Mesenchymal stem cell (in vitro differentiated cells and primary cell): ENCODE measurements at regions not wholly inside any gene's neighbourhood (a gene's known extent, or its start where the extent isn't known, plus 50 kb on each side); places are given as distances from the start of the nearest gene placed in this dataset.

Experiments
- DNase-seq: peaks from one replicate; pipeline ENCODE4 v3.0.0-alpha.2; 2013
- H2AFZ ChIP-seq: one replicate; pipeline ENCODE4 v1.6.1; 2013; ENCODE audit warnings: low read depth, mild to moderate bottlenecking, control low read depth, inconsistent platforms, low read length, moderate library complexity
- H2AK5ac ChIP-seq: 2 replicates; pipeline ENCODE4 v1.6.1; 2013; ENCODE audit warnings: low read length, moderate library complexity, mild to moderate bottlenecking, inconsistent platforms; ENCODE audit not compliant: severe bottlenecking
- H2BK120ac ChIP-seq: one replicate; pipeline ENCODE4 v1.6.1; 2013; ENCODE audit warnings: low read depth, mild to moderate bottlenecking, inconsistent platforms, low read length, moderate library complexity
- H2BK12ac ChIP-seq, 2 experiments: one replicate each; pipeline ENCODE4 v1.6.1; 2013; ENCODE audit warnings: inconsistent platforms in 2 of 2, low read length in 2 of 2, mild to moderate bottlenecking in 2 of 2, moderate library complexity in 2 of 2, control low read depth in 1 of 2
- H2BK15ac ChIP-seq: one replicate; pipeline ENCODE4 v1.6.1; 2013; ENCODE audit warnings: mild to moderate bottlenecking, low read depth, inconsistent platforms; ENCODE audit not compliant: poor library complexity, severe bottlenecking
- H2BK5ac ChIP-seq: 2 replicates; pipeline ENCODE4 v1.6.1; 2013; ENCODE audit warnings: low read depth, mild to moderate bottlenecking, low read length, control low read depth, inconsistent platforms; ENCODE audit not compliant: poor library complexity, severe bottlenecking
- H3K14ac ChIP-seq, 2 experiments: one replicate each; pipeline ENCODE4 v1.6.1; 2013; ENCODE audit warnings: inconsistent platforms in 2 of 2, low read length in 2 of 2, control low read depth in 1 of 2, mild to moderate bottlenecking in 1 of 2, moderate library complexity in 1 of 2
- H3K18ac ChIP-seq, 2 experiments: one replicate each; pipeline ENCODE4 v1.6.1; 2013; ENCODE audit warnings: inconsistent platforms in 2 of 2, low read length in 2 of 2, control low read depth in 1 of 2, low read depth in 1 of 2, mild to moderate bottlenecking in 1 of 2
- H3K23ac ChIP-seq, 2 experiments: one replicate each; pipeline ENCODE4 v1.6.1; 2013; ENCODE audit warnings: inconsistent platforms in 2 of 2, low read length in 2 of 2, mild to moderate bottlenecking in 2 of 2, moderate library complexity in 2 of 2, control low read depth in 1 of 2
- H3K27ac ChIP-seq: 2 replicates; pipeline ENCODE4 v1.5.1; 2013; ENCODE audit warnings: mild to moderate bottlenecking, moderate library complexity, low read length, control low read depth, inconsistent platforms; ENCODE audit not compliant: poor library complexity, severe bottlenecking
- H3K27me3 ChIP-seq, 2 experiments: 2 replicates each; pipeline versions ENCODE4 v1.6.1 to v1.7.0; 2013; ENCODE audit warnings: low read length in 2 of 2, mild to moderate bottlenecking in 2 of 2, moderate library complexity in 2 of 2, control low read depth in 1 of 2, inconsistent platforms in 1 of 2; ENCODE audit not compliant: control insufficient read depth in 1 of 2, insufficient read depth in 1 of 2
- H3K36me3 ChIP-seq, 2 experiments: 2 replicates each; pipeline versions ENCODE4 v1.6.1 to v1.7.0; 2013; ENCODE audit warnings: low read length in 2 of 2, control low read depth in 1 of 2, inconsistent platforms in 1 of 2, low read depth in 1 of 2, mild to moderate bottlenecking in 1 of 2; ENCODE audit not compliant: insufficient read depth in 2 of 2, control insufficient read depth in 1 of 2
- H3K4ac ChIP-seq, 2 experiments: one replicate each; pipeline ENCODE4 v1.6.1; 2013; ENCODE audit warnings: inconsistent platforms in 2 of 2, low read length in 2 of 2, mild to moderate bottlenecking in 2 of 2, moderate library complexity in 2 of 2, control low read depth in 1 of 2, low read depth in 1 of 2
- H3K4me1 ChIP-seq: 2 replicates; pipeline ENCODE4 v1.6.1; 2013; ENCODE audit warnings: low read depth, low read length, control low read depth; ENCODE audit not compliant: control insufficient read depth, insufficient read depth
- H3K4me2 ChIP-seq: 2 replicates; pipeline ENCODE4 v1.6.1; 2013; ENCODE audit warnings: low read length, mild to moderate bottlenecking, inconsistent platforms; ENCODE audit not compliant: poor library complexity, severe bottlenecking
- H3K4me3 ChIP-seq, 2 experiments: 2 replicates each; pipeline versions ENCODE4 v1.5.1 to v1.7.0; 2013; ENCODE audit warnings: low read length in 2 of 2, mild to moderate bottlenecking in 2 of 2, control low read depth in 1 of 2, low read depth in 1 of 2; ENCODE audit not compliant: insufficient read depth in 1 of 2
- H3K79me1 ChIP-seq: replicated peaks from 2 replicates; pipeline ENCODE4 v1.6.1; 2013; ENCODE audit warnings: mild to moderate bottlenecking, control low read depth, low read length, inconsistent platforms; ENCODE audit not compliant: poor library complexity, severe bottlenecking
- H3K9ac ChIP-seq: 2 replicates; pipeline ENCODE4 v1.7.0; 2013; ENCODE audit warnings: mild to moderate bottlenecking, low read length, moderate library complexity
- H3K9me3 ChIP-seq: 2 replicates; pipeline ENCODE4 v1.7.0; 2013; ENCODE audit warnings: mild to moderate bottlenecking, low read length; ENCODE audit not compliant: control insufficient read depth
- H4K8ac ChIP-seq: one replicate; pipeline ENCODE4 v1.6.1; 2013; ENCODE audit warnings: inconsistent platforms, mild to moderate bottlenecking, low read length, moderate library complexity
- H4K91ac ChIP-seq: one replicate; pipeline ENCODE4 v1.6.1; 2013; ENCODE audit warnings: mild to moderate bottlenecking, low read length, inconsistent platforms
- WGBS: methylation state at CpG from one replicate; pipeline ENCODE4 v1.1.7; 2013; ENCODE audit warnings: mixed read lengths; 5-methylcytosine and 5-hydroxymethylcytosine counted together

DNA sequence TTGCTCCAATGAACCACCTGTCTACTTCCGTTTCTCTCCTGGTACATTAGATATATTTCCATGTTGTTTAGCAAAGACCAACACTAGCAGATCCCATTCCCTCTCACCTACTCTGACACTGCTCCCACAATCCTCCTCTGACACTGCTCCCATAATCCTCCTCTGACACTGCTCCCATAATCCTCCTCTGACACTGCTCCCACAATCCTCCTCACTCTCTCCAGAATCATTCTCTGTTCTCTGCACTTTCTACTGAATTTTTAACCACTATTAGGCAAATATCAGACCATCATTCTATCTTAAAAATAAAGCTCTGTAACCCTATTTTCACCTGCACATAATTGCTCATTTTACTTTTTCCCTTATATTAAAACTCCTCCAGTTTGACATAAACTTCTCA is 578.5 kb upstream of the PCDH20 start:
- Histone ChIP-seq H2BK12ac (no peak overlapping the region), H3K4me2 (no peak overlapping the region), H3K9ac (no peak overlapping the region), H2AFZ (no peak overlapping the region), H2BK15ac (no peak overlapping the region), H3K4me1 (no peaks in the 10 kb centered on the region), H3K9me3 (no peaks in the 10 kb centered on the region), H3K23ac (no peak overlapping the region), H3K79me1 (no peaks in the 10 kb centered on the region), H3K18ac (no peak overlapping the region), H3K36me3 (no peaks in the 10 kb centered on the region), H2BK120ac (no peak overlapping the region), H4K91ac (no peak overlapping the region), H3K4ac (no peak overlapping the region), H3K27ac (no peak overlapping the region), H3K27me3 (no peaks in the 10 kb centered on the region), H2BK5ac (no peak overlapping the region), H3K4me3 (no peak overlapping the region), H2AK5ac (no peak overlapping the region), H3K14ac (no peak overlapping the region), H4K8ac (no peak overlapping the region)
- DNase-seq: no peak
- 84% methylated on average over 1 of the region's 1 CpG for WGBS

GRCh38 chr13:61989978-61990377 is 574.3 kb upstream of the PCDH20 start:
- H3K4me1 ChIP-seq: no peaks in the 10 kb centered on the region
- no peaks in the 10 kb centered on the region for H3K36me3 ChIP-seq
- no peak overlapping the region for H2BK12ac ChIP-seq
- H2BK120ac ChIP-seq: no peak overlapping the region
- H3K4me3 ChIP-seq: no peak overlapping the region
- H3K4me2 ChIP-seq: no peak overlapping the region
- H3K9ac ChIP-seq: no peak overlapping the region
- no peak overlapping the region for H3K18ac ChIP-seq
- no peak overlapping the region for H3K14ac ChIP-seq
- WGBS: 89% methylated on average over 3 of the region's 3 CpGs
- H3K79me1 ChIP-seq: no peaks in the 10 kb centered on the region
- H4K8ac ChIP-seq: no peak overlapping the region
- H4K91ac ChIP-seq: no peak overlapping the region
- H3K4ac ChIP-seq: no peak overlapping the region
- no peak overlapping the region for H2BK15ac ChIP-seq
- H2AK5ac ChIP-seq: no peak overlapping the region
- H3K27me3 ChIP-seq: no peaks in the 10 kb centered on the region
- H3K27ac ChIP-seq: no peak overlapping the region
- no peak overlapping the region for H2BK5ac ChIP-seq
- DNase-seq: no peak
- H3K23ac ChIP-seq: no peak overlapping the region
- H2AFZ ChIP-seq: no peak overlapping the region
- H3K9me3 ChIP-seq: no peaks in the 10 kb centered on the region

DNA sequence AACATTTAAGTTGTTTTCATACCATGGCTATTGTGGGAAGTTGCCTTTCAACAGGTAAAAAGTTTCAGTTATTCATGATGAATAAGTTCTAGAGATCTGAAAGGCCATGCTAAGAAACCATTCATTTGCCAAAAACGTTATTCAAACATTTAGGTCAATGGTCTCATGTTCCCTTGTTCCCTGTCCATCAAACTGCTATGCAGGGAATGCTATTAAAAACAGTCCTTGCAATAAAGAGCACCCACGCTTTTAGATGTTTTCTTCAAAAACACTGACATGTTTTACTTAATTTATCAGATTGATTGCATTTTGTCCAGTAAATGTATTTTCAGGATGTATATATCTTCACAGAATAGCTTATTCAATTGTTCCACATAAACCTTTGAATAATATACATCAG is 573.2 kb upstream of the PCDH20 start:
- no peaks in the 10 kb centered on the region for H3K27me3 ChIP-seq
- DNase-seq: no peak
- no peak overlapping the region for H2AK5ac ChIP-seq
- no peak overlapping the region for H2BK5ac ChIP-seq
- H4K91ac ChIP-seq: no peak overlapping the region
- no peak overlapping the region for H3K18ac ChIP-seq
- no peak overlapping the region for H2BK15ac ChIP-seq
- no peaks in the 10 kb centered on the region for H3K36me3 ChIP-seq
- no peak overlapping the region for H2AFZ ChIP-seq
- WGBS: 5% methylated on average over 1 of the region's 2 CpGs
- H2BK120ac ChIP-seq: no peak overlapping the region
- H2BK12ac ChIP-seq: no peak overlapping the region
- H3K9ac ChIP-seq: no peak overlapping the region
- no peaks in the 10 kb centered on the region for H3K79me1 ChIP-seq
- no peak overlapping the region for H4K8ac ChIP-seq
- no peak overlapping the region for H3K4ac ChIP-seq
- H3K23ac ChIP-seq: no peak overlapping the region
- H3K9me3 ChIP-seq: no peaks in the 10 kb centered on the region
- no peak overlapping the region for H3K14ac ChIP-seq
- H3K4me1 ChIP-seq: no peaks in the 10 kb centered on the region
- H3K27ac ChIP-seq: no peak overlapping the region
- no peak overlapping the region for H3K4me2 ChIP-seq
- H3K4me3 ChIP-seq: no peak overlapping the region

- WGBS: 80% methylated on average over 1 of the region's 3 CpGs
- H3K4me2 ChIP-seq: no peak overlapping the region
- no peak overlapping the region for H3K9ac ChIP-seq
- no peak overlapping the region for H3K4ac ChIP-seq
- H3K23ac ChIP-seq: no peak overlapping the region
- no peaks in the 10 kb centered on the region for H3K9me3 ChIP-seq
- H3K27me3 ChIP-seq: no peaks in the 10 kb centered on the region
- H4K8ac ChIP-seq: no peak overlapping the region
- H3K14ac ChIP-seq: no peak overlapping the region
- no peak overlapping the region for H2BK5ac ChIP-seq
- H3K36me3 ChIP-seq: no peaks in the 10 kb centered on the region
- no peak overlapping the region for H2BK12ac ChIP-seq
- H2BK15ac ChIP-seq: no peak overlapping the region
- no peak overlapping the region for H2AK5ac ChIP-seq
- H4K91ac ChIP-seq: no peak overlapping the region
- no peak overlapping the region for H2BK120ac ChIP-seq
- H3K4me3 ChIP-seq: no peak overlapping the region
- H2AFZ ChIP-seq: no peak overlapping the region
- no peak for DNase-seq
- no peaks in the 10 kb centered on the region for H3K79me1 ChIP-seq
- H3K27ac ChIP-seq: no peak overlapping the region
- H3K18ac ChIP-seq: no peak overlapping the region
- no peaks in the 10 kb centered on the region for H3K4me1 ChIP-seq
Observed at GRCh38 chr13:61975001-61975400, 559.4 kb upstream of the PCDH20 start.
